HG03135 (cell line): ENCODE measurements at regions not wholly inside any gene's neighbourhood (a gene's known extent, or its start where the extent isn't known, plus 50 kb on each side); places are given as distances from the start of the nearest gene placed in this dataset.

Source experiments
- ATAC-seq: cut with Tn5 transposase; IDR thresholded peaks from one replicate; pipeline ENCODE4 v1.9.1; 2021; ENCODE audit warnings: mild to moderate bottlenecking, moderate library complexity; ENCODE audit not compliant: unreplicated experiment

- no peak for ATAC-seq
Observed at GRCh38 chr17:73802871-73803270, 158.6 kb upstream of the SDK2 start.

- ATAC-seq, result no peak
Observed at GRCh38 chr17:73803964-73804435, 159.8 kb upstream of the SDK2 start.

DNA sequence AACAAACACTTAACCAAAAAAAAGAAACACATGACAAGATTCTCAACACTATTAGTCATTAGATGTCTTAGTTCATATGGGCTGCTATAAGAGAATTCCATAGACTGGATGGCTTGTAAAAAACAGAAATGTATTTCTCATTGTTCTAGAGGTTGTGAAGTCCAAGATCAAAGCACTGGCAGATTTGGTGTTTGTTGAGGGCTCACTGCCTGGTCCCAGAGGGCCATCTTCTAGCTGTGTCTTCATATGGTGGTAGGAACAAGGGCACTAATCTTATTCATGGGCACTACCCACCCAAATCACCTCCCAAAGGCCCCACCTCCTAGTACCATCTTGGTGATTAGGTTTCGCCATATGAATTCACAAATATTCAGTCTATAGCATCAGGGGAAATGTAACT is 162.5 kb upstream of the SDK2 start:
- no peak for ATAC-seq

GRCh38 chr17:73813201-73813600 is 169.0 kb upstream of the SDK2 start:
- no peak for ATAC-seq

- ATAC-seq, result no peak
Observed at GRCh38 chr17:73814075-73814474, 169.8 kb upstream of the SDK2 start.

DNA sequence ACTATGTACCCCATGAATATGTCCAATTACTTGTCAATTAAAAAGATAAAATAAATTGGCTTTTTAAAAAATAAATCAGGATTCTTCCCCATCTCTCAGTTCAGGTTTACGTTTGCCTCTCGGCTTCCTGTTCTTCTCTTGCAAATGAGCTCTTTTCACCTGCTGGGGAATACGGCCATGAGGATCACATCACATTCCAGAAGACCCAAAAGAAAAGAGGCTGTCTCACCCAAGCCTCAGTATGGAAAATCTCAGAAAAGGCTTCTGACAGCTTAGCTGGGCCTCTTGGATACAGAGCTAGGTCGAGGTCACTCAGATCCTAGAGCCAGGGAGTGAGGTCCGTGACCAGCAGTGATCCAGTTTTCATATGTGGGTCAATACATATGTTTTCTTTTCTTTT is 171.2 kb upstream of the SDK2 start:
- ATAC-seq, result no peak

GRCh38 chr17:73819440-73820395 is 175.5 kb upstream of the SDK2 start:
- ATAC-seq, result no peak

GRCh38 chr17:73820686-73821448 is 176.6 kb upstream of the SDK2 start:
- no peak for ATAC-seq

GRCh38 chr17:73821665-73822064 is 177.4 kb upstream of the SDK2 start:
- no peak for ATAC-seq

GRCh38 chr17:73822371-73822770 is 178.1 kb upstream of the SDK2 start:
- no peak for ATAC-seq

GRCh38 chr17:73823684-73824083 is 179.4 kb upstream of the SDK2 start:
- no peak for ATAC-seq

- no peak for ATAC-seq
Observed at GRCh38 chr17:73824321-73824720, 180.1 kb upstream of the SDK2 start.

GRCh38 chr17:73826181-73826871 is 182.1 kb upstream of the SDK2 start:
- ATAC-seq, result no peak

- no peak for ATAC-seq
Observed at GRCh38 chr17:73826872-73827228, 182.6 kb upstream of the SDK2 start.

GRCh38 chr17:73827627-73828291 is 183.5 kb upstream of the SDK2 start:
- ATAC-seq, result no peak

- ATAC-seq, result no peak
Observed at GRCh38 chr17:73829676-73830280, 185.5 kb upstream of the SDK2 start.

GRCh38 chr17:73831699-73832098 is 187.5 kb upstream of the SDK2 start:
- ATAC-seq, result no peak

DNA sequence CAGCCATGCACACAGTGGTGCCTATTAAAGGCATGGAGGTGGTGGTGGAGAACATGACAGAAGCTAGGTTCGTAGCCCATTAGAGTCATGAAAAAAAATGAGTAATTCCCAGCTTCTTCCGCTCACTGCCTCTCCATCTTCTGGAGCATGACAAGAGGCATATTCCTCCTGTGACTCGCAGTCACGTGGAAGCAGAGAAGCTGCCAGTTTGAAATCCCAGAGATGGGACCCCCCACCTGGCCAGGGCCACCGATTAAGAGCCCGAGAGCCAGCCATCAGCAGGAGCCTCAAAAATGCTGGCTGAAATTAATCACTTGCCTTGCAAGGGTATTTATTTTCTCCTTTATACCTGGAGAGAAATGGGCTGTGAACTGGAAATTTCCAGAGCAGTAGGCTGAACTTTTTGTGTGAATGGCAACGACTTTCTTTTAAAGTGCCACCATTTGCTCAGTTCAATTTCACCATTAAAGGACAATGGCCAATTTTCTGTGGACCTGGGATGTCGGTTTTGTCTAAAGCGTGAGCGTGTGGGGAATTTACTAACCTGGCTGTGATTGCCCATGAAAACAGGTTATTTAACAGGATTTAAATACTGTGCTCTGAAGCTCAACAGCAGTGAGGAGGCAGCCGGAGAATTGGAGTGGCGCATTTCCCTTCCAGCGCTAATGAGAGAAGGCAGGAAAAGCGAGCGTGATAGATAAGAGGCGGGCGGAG is 189.7 kb upstream of the SDK2 start:
- ATAC-seq, result no peak

DNA sequence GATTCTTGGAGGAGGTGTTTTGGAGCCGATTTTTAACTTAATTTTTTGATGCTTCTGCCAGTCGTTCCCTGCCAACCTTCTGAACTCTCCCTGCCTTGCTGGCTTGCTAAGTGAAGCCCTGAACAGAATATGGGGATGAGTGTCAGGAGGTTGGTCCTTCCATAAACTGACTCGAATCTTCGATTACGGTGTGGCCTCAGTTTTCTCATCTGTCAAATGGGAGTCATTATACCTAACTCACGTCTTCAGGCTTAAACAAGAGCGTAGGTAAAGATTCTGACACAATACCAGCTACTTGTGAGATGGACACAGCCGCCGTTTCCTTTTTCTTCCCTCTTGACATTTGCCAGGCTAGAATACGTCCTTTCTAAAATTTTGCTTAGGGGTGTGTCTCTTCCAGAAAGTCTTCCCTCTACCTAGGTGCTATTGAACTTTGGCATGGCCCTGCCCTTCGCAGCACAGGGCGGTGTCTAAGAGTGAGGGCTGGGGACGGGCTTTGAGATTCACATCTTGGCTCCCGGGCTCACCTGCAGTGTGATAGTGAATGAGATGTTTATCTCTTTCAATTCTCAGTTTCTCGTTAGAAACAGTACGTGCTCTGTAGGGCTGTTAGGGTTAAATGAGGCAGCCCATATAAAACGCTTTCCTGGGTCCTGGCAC is 190.6 kb upstream of the SDK2 start:
- no peak for ATAC-seq
